HL-60 (cell line): ENCODE measurements at regions not wholly inside any gene's neighbourhood (a gene's known extent, or its start where the extent isn't known, plus 50 kb on each side); places are given as distances from the start of the nearest gene placed in this dataset.

Experiments
- DNase-seq, 2 experiments: peaks; one replicate each; pipeline ENCODE4 v3.0.0-alpha.2; 2010 to 2020; ENCODE audit warnings: low read depth in 1 of 2, low spot score in 1 of 2
- H3K27ac ChIP-seq: fragments of 250-450 bp; sonication (Bioruptor Pico); replicated peaks from 2 replicates; pipeline ENCODE4 v1.5.1; 2020; ENCODE audit warnings: mild to moderate bottlenecking, moderate library complexity
- H3K27me3 ChIP-seq: fragments of 250-450 bp; sonication (Bioruptor Pico); 2 replicates; pipeline ENCODE4 v1.5.1; 2021; ENCODE audit warnings: mild to moderate bottlenecking, moderate library complexity; ENCODE audit not compliant: insufficient read depth, poor library complexity, severe bottlenecking
- H3K4me3 ChIP-seq: replicated peaks from 2 replicates; pipeline ENCODE4 v1.5.1; 2011; ENCODE audit warnings: mild to moderate bottlenecking, control low read depth, low read length; ENCODE audit not compliant: insufficient read depth
- CTCF ChIP-seq: IDR thresholded peaks from one replicate; pipeline ENCODE4 v1.5.1; 2011; ENCODE audit warnings: low read length, control low read depth, inconsistent platforms; ENCODE audit not compliant: insufficient read depth
- GABPA ChIP-seq: IDR thresholded peaks from 2 replicates; pipeline ENCODE4 v1.6.1; 2012; ENCODE audit warnings: low read depth
- POLR2AphosphoS5 ChIP-seq: IDR thresholded peaks from 2 replicates; pipeline ENCODE4 v1.6.1; 2012; ENCODE audit warnings: low read depth
- REST ChIP-seq: IDR thresholded peaks from 2 replicates; pipeline ENCODE4 v1.6.1; 2012; ENCODE audit warnings: low read depth; ENCODE audit not compliant: insufficient replicate concordance
- SPI1 ChIP-seq: IDR thresholded peaks from 2 replicates; pipeline ENCODE4 v1.6.1; 2012; ENCODE audit warnings: low read depth, mild to moderate bottlenecking, borderline replicate concordance

GRCh38 chr13:31587698-31588266, 151.5 kb upstream of the RXFP2 start:
- TF ChIP-seq POLR2AphosphoS5 (no peak), CTCF (no peak), REST (no peak), SPI1 (no peak), GABPA (no peak)
- DNase-seq = no peak
- Histone ChIP-seq H3K27me3 (peaks cover 6% of the 10 kb centered on the region), H3K4me3 (no peak overlapping the region), H3K27ac (no peak overlapping the region)

- Histone ChIP-seq H3K27ac (no peak overlapping the region), H3K4me3 (no peak overlapping the region), H3K27me3 (peaks cover 6% of the 10 kb centered on the region)
- no peak for DNase-seq
- TF ChIP-seq REST = no peak
- no peak for TF ChIP-seq CTCF
- no peak for TF ChIP-seq POLR2AphosphoS5
- TF ChIP-seq GABPA = no peak
- no peak for TF ChIP-seq SPI1
These were observed 151.0 kb upstream of the RXFP2 start for GRCh38 chr13:31588316-31588715.

GRCh38 chr13:31588893-31589292, 150.4 kb upstream of the RXFP2 start:
- Histone ChIP-seq H3K27ac (no peak overlapping the region), H3K4me3 (no peak overlapping the region), H3K27me3 (peaks cover 6% of the 10 kb centered on the region)
- no peak for DNase-seq
- TF ChIP-seq POLR2AphosphoS5 = no peak
- no peak for TF ChIP-seq REST
- TF ChIP-seq GABPA = no peak
- TF ChIP-seq SPI1 = no peak
